Loucy (cell line): ENCODE measurements at regions not wholly inside any gene's neighbourhood (a gene's known extent, or its start where the extent isn't known, plus 50 kb on each side); places are given as distances from the start of the nearest gene placed in this dataset.

Experiments used
- H2AFZ ChIP-seq: fragments of 200-600 bp; sonication (generic); 2 replicates; pipeline ENCODE4 v1.6.0; 2016; ENCODE audit warnings: antibody characterized with exemption, mild to moderate bottlenecking, low read length, moderate library complexity
- H3F3A ChIP-seq: fragments of 200-600 bp; 2 replicates; pipeline ENCODE4 v1.6.0; 2016; ENCODE audit warnings: antibody characterized with exemption, low read depth, mild to moderate bottlenecking
- H3K27me3 ChIP-seq: fragments of 200-600 bp; sonication (generic); 2 replicates; pipeline ENCODE4 v1.6.1; 2014; ENCODE audit warnings: low read length, mild to moderate bottlenecking; ENCODE audit not compliant: insufficient read depth, poor library complexity, severe bottlenecking
- H3K36me3 ChIP-seq: fragments of 200-600 bp; sonication (generic); 2 replicates; pipeline ENCODE4 v1.6.1; 2016; ENCODE audit warnings: low read length; ENCODE audit not compliant: insufficient read depth
- H3K4me1 ChIP-seq: fragments of 200-600 bp; sonication (generic); 2 replicates; pipeline ENCODE4 v1.5.1; 2014; ENCODE audit warnings: low read length, mild to moderate bottlenecking; ENCODE audit not compliant: insufficient read depth, poor library complexity, severe bottlenecking
- H3K4me2 ChIP-seq: fragments of 200-600 bp; sonication (generic); 2 replicates; pipeline ENCODE4 v1.6.0; 2014; ENCODE audit warnings: antibody characterized with exemption, low read length, low read depth, mild to moderate bottlenecking; ENCODE audit not compliant: poor library complexity, severe bottlenecking
- H3K4me3 ChIP-seq: fragments of 200-600 bp; sonication (generic); 2 replicates; pipeline ENCODE4 v1.5.1; 2014; ENCODE audit warnings: low read length, mild to moderate bottlenecking, mixed read lengths; ENCODE audit not compliant: poor library complexity, severe bottlenecking
- H3K79me2 ChIP-seq: fragments of 200-600 bp; sonication (generic); 2 replicates; pipeline ENCODE4 v1.6.1; 2014; ENCODE audit warnings: low read length; ENCODE audit not compliant: insufficient read depth
- H3K9ac ChIP-seq: fragments of 200-600 bp; sonication (generic); 2 replicates; pipeline ENCODE4 v1.6.0; 2014; ENCODE audit warnings: mild to moderate bottlenecking, low read depth, low read length, moderate library complexity; ENCODE audit not compliant: poor library complexity, severe bottlenecking
- H3K9me2 ChIP-seq: fragments of 200-600 bp; sonication (generic); replicated peaks from 2 replicates; pipeline ENCODE4 v1.6.1; 2016; ENCODE audit warnings: low read depth, low read length, mixed read lengths
- H3K9me3 ChIP-seq: fragments of 200-600 bp; sonication (generic); 2 replicates; pipeline ENCODE4 v1.6.1; 2014; ENCODE audit warnings: mild to moderate bottlenecking, antibody characterized with exemption, low read length, low read depth; ENCODE audit not compliant: insufficient read depth
- H4K20me1 ChIP-seq: fragments of 200-600 bp; sonication (generic); 2 replicates; pipeline ENCODE4 v1.6.0; 2014; ENCODE audit warnings: antibody characterized with exemption, low read length, mild to moderate bottlenecking; ENCODE audit not compliant: insufficient read depth, poor library complexity, severe bottlenecking
- EZH2phosphoT487 ChIP-seq: fragments of 200-600 bp; IDR thresholded peaks from 2 replicates; pipeline ENCODE4 v1.6.1; 2018; ENCODE audit warnings: antibody characterized with exemption, mild to moderate bottlenecking, moderate library complexity, borderline replicate concordance
- TF ChIP-seq, protein P1 (sequence below): fragments of 200-600 bp; sonication (generic); conservative IDR thresholded peaks from 2 replicates; pipeline ENCODE4 v1.5.1; 2014; ENCODE audit warnings: mild to moderate bottlenecking, antibody characterized with exemption, low read length

- Histone ChIP-seq H3F3A (no peaks in the 10 kb centered on the region), H3K9me3 (no peaks in the 10 kb centered on the region), H3K79me2 (no peaks in the 10 kb centered on the region), H3K9me2 (no peaks in the 10 kb centered on the region), H3K27me3 (no peaks in the 10 kb centered on the region), H3K4me2 (no peak overlapping the region), H3K4me3 (no peak overlapping the region), H3K9ac (no peak overlapping the region), H3K36me3 (no peaks in the 10 kb centered on the region), H3K4me1 (no peaks in the 10 kb centered on the region), H4K20me1 (no peaks in the 10 kb centered on the region), H2AFZ (no peak overlapping the region)
- no peak for TF ChIP-seq EZH2phosphoT487
- TF ChIP-seq, protein P1, sequence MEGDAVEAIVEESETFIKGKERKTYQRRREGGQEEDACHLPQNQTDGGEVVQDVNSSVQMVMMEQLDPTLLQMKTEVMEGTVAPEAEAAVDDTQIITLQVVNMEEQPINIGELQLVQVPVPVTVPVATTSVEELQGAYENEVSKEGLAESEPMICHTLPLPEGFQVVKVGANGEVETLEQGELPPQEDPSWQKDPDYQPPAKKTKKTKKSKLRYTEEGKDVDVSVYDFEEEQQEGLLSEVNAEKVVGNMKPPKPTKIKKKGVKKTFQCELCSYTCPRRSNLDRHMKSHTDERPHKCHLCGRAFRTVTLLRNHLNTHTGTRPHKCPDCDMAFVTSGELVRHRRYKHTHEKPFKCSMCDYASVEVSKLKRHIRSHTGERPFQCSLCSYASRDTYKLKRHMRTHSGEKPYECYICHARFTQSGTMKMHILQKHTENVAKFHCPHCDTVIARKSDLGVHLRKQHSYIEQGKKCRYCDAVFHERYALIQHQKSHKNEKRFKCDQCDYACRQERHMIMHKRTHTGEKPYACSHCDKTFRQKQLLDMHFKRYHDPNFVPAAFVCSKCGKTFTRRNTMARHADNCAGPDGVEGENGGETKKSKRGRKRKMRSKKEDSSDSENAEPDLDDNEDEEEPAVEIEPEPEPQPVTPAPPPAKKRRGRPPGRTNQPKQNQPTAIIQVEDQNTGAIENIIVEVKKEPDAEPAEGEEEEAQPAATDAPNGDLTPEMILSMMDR = no peak
Observed at GRCh38 chr14:43539210-43539609, 967.9 kb downstream of the FSCB start.

DNA sequence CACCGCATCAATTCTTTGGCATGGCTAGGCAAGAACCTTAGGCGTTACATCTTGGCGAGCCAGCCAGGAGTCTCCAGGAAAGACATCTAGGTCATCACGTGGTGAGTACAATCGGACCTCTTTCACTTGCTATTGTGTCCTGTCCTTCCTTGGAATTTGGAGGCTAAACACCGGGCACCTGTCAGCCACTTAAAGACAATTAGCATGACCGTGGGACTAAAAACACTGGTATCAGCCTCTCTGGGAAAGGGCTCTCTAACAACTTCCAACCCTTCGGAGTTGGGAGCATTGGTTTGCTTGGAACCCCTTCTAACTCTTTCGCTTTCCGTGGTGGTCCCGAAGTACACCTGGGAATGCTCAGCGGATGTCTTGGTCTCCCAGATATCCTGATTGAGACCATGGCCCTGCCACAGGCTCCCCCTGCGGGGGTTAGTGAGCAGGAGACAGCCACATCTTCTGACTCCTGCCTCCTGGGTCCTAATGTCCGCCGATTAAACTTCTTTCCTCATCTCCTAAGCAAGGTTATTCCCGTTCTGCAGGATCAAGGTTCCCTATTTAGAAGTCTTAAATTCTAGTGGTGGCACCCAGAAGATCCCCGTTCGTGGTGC, 971.7 kb downstream of the FSCB start:
- no peak for TF ChIP-seq EZH2phosphoT487
- TF ChIP-seq, protein P1 = no peak

DNA sequence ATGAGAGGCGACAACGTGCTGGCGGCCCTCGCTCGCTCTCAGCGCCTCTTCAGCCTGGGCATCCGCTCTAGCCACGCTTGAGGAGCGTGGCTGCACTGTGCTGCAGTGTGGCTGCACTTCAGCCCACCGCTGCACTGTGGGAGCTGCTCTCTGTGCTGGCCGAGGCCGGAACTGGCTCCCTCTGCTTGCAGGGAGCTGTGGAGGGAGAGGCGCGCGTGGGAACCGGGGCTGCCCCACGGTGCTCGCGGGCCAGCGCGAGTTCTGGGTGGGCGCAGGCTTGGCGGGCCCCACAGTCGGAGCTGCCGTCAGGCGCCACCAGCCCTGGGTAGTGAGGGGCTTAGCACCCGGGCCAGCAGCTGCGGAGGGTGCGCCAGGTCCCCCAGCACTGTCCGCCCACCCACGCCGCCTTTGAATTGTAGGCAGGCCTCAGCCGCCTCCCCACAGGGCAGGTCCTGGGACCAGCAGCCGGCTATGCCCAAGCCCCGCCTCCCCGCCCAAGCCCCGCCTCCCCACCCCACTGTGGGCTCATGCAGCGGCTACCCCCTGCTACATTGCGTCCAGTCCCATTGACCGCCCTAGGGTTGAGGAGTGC, 974.2 kb downstream of the FSCB start:
- Histone ChIP-seq H3K9me3 (no peaks in the 10 kb centered on the region), H3K9me2 (no peaks in the 10 kb centered on the region), H4K20me1 (no peaks in the 10 kb centered on the region), H3K4me2 (no peak overlapping the region), H3K36me3 (no peaks in the 10 kb centered on the region), H3K4me1 (no peaks in the 10 kb centered on the region), H3K9ac (no peak overlapping the region), H3K27me3 (no peaks in the 10 kb centered on the region), H3K79me2 (no peaks in the 10 kb centered on the region), H3K4me3 (no peak overlapping the region), H3F3A (no peaks in the 10 kb centered on the region), H2AFZ (no peak overlapping the region)
- no peak for TF ChIP-seq EZH2phosphoT487
- TF ChIP-seq, protein P1 = no peak

More for the DNA sequence above, 971.7 kb downstream of the FSCB start:
- Histone ChIP-seq H3K9me2 (no peaks in the 10 kb centered on the region), H2AFZ (no peak overlapping the region), H3K27me3 (no peaks in the 10 kb centered on the region), H3K79me2 (no peaks in the 10 kb centered on the region), H3K36me3 (no peaks in the 10 kb centered on the region), H3K4me3 (no peak overlapping the region), H3K4me1 (no peaks in the 10 kb centered on the region), H3K9me3 (no peaks in the 10 kb centered on the region), H4K20me1 (no peaks in the 10 kb centered on the region), H3K9ac (no peak overlapping the region), H3K4me2 (no peak overlapping the region), H3F3A (no peaks in the 10 kb centered on the region)
